GM19025 (cell line): ENCODE measurements at regions not wholly inside any gene's neighbourhood (a gene's known extent, or its start where the extent isn't known, plus 50 kb on each side); places are given as distances from the start of the nearest gene placed in this dataset.

Experiments
- ATAC-seq: cut with Tn5 transposase; IDR thresholded peaks from one replicate; pipeline ENCODE4 v1.9.1; 2021; ENCODE audit warnings: mild to moderate bottlenecking, low read depth, moderate library complexity; ENCODE audit not compliant: unreplicated experiment

DNA sequence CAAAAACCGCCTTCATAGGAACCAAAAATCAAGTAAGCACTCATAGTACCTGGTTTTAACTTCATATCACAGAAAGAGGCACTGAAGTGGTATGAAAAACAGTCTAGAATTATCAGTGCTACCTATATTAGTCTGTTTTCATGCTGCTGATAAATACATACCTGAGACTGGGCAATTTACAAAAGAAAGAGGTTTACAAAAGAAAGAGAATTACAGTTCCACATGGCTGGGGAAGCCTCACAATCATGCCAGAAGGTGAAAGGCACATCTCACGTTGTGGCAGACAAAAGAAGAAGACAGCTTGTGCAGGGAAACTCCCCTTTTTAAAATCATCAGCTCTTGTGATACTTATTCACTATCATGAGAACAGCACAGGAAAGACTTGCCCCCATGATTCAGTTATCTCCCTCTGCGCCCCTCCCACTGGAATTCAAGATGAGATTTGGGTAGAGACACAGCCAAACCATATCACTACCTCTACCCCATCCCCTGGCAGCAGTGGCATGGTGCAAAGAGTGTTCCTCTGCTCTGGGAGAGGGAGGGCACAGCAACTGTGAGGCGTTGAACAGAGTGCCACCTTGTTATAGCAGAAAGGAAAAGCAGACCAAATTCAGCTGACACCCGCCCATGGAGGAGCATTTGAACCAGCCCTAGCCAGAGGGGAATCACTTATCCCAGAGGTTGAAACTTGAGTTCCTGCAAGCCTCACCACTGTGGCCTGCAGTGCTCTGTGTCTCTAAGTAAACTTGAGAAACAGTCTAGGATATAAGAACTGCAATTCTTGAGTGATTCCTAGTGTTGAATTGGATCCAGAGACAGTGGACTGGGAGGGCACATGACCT lies 61.9 kb upstream of the PTPRZ1 start:
- ATAC-seq: no peak

DNA sequence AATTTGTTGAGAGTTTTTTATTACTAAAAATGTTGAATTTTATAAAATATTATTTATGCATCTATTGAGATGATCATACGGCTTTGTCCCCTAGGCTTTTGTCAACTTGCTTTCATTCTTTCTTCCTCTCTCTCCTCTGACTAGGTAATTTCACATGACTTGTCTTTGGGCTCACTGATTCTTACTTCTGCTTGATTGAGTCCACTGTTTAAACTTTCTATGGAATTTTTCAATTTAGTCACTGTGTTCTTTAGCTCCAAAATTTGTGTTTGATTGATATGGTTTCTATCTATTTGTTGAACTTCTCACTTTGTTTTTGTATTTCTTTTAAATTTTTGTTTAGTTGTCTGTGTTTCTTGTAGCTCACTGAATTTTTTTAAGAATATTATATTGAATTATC lies 65.9 kb upstream of the PTPRZ1 start:
- no peak for ATAC-seq

GRCh38 chr7:121803039-121803438 lies 69.9 kb upstream of the PTPRZ1 start:
- no peak for ATAC-seq

GRCh38 chr7:121800916-121801675 lies 71.9 kb upstream of the PTPRZ1 start:
- no peak for ATAC-seq

GRCh38 chr7:121798896-121799295 lies 74.1 kb upstream of the PTPRZ1 start:
- ATAC-seq: no peak

DNA sequence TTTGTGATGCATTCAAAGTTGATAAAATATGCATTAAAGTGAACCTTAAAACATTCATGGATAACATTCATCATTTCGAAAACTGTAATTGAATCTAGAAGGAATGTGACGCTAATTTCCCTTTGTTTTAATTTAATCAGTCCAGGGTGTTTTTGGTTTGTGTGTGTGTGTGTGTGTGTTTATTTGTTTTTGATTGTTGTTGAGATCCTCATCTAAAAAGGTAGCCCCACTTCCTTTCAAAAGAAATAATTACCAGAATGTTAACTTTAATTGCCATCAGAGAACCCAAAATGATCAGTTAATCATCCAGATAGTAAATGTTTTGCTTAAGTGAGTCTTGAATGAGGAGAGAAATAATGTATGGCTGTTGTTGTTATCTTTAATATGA lies 74.5 kb upstream of the PTPRZ1 start:
- ATAC-seq: no peak

- no peak for ATAC-seq
Observed at GRCh38 chr7:121797657-121798452, 75.1 kb upstream of the PTPRZ1 start.

GRCh38 chr7:121796936-121797656 lies 75.9 kb upstream of the PTPRZ1 start:
- ATAC-seq: no peak

- ATAC-seq: no peak
Observed at GRCh38 chr7:121796381-121796780, 76.6 kb upstream of the PTPRZ1 start.

GRCh38 chr7:121795736-121796135 lies 77.2 kb upstream of the PTPRZ1 start:
- no peak for ATAC-seq

- ATAC-seq: no peak
Observed at GRCh38 chr7:121793716-121794115, 79.2 kb upstream of the PTPRZ1 start.

GRCh38 chr7:121777672-121778071 lies 95.3 kb upstream of the PTPRZ1 start:
- ATAC-seq: no peak

GRCh38 chr7:121774563-121774962 lies 98.4 kb upstream of the PTPRZ1 start:
- ATAC-seq: no peak

DNA sequence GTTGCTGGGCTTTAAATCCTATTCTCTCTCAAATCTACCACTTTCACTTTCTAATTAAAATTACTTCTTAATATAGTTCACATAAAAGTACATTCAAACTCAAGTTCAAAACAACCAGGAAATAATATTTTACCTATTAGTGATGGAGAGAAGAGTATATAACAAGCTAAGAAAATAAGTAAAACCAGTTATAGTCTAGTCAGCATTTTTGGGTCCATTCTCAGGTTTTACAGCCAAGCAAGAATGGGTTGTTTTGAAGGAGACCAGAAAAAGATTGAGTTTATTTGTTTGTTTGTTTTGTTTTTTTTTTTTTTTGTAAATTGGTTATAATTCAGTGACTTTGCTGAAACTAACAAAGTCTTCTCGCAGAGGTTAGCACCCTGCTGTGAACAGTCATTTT lies 106.3 kb upstream of the PTPRZ1 start:
- no peak for ATAC-seq

DNA sequence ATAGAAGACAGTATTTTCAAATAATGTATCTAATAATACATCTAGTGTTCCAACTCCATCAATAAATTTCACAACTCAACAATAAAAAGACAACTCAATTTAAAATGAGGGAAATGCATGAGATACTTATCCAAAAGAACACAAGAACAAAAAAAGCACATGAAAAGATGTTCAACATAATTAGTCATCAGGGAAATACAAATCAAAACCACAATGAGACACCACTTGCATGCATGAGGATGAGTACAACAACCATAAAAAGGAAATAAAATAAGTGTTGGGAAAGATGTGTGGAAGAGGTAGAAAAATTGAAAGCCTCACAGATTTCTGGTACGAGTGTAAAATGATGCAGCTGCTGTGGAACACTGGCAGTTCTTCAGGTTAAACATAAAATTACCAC lies 111.6 kb upstream of the PTPRZ1 start:
- no peak for ATAC-seq

DNA sequence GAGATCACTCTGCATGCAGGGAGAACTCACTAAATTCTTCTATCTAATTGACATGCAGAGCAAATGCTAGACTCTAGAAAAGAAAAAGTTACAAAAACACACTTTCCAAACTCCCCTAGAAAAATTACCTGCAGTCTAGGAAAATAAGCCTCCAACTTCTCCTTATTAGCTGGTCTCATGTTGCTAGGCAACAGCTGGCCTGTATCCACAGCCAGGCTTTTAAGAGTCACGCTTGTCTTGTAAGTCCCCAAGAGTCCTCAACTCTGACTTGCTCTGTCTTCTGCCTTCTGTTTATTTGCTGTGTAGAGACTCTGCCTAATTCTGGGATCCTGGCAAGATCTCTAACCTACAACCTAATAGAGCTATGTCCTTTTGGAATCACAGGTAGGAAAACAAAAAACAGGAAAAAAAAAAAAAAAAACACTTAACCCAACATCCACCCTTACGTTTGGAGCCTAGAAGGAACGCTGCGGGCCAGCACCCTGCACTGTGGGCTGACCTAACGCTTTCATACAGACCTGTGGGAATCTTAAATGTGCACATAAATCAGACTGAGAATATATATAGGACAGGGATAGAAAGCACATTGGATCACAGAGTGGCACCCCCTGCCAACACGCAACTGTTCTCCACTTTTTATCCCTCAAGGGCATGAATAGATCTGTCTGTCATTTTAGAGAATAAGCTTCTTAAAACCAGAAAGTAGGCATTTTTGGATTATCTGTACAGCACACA lies 117.0 kb upstream of the PTPRZ1 start:
- ATAC-seq: no peak

GRCh38 chr7:121755286-121755685 lies 117.7 kb upstream of the PTPRZ1 start:
- ATAC-seq: no peak

- no peak for ATAC-seq
Observed at GRCh38 chr7:121753944-121754343, 119.0 kb upstream of the PTPRZ1 start.

- ATAC-seq: no peak
Observed at GRCh38 chr7:121752706-121753105, 120.3 kb upstream of the PTPRZ1 start.

GRCh38 chr7:121748546-121748945 lies 124.4 kb upstream of the PTPRZ1 start:
- no peak for ATAC-seq
